ENCODE measurements at regions not wholly inside any gene's neighbourhood (a gene's known extent, or its start where the extent isn't known, plus 50 kb on each side); places are given as distances from the start of the nearest gene placed in this dataset.
A peak's percentile ranks its signal among the peaks of the same experiment; 100 is the strongest.

DNA sequence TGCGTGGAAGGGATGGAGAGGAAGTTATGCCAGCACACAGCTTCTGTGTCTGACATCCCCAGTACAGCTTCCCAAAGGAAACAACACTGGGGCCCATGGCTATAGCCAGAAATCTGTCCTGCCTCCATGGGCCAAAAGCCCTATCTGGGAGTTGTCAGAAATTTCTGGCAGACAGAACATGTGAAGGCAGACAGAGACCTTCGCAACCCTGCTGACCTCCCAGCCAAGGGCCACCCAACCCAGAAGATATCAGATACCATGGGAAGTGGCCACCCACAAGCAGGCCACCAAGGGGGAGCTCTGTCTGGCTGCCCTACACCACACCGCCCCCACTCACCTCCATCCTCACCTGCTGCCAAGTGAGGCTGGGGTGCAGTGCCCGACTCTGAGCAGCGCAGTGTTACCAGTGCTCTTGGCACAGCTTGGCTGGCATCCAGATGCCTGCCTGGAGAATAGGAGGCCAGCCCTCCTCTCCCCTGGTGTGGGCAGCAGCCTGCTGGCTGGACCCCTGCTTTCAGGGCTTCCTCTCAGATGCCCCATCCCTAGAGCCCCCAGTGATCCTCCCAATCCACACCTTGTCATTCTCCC, 61.6 kb upstream of the NEURL1B start:
- Histone ChIP-seq H3K4me3 (no peak overlapping the region), H3K9me3 (no peaks in the 10 kb centered on the region), H3K27me3 (no peaks in the 10 kb centered on the region), H3K36me3 (no peaks in the 10 kb centered on the region), H3K27ac (no peak overlapping the region), H3K4me1 (peaks cover 10 to 14% (median 12%) of the 10 kb centered on the region in 4 donors)
- TF ChIP-seq, protein P1, sequence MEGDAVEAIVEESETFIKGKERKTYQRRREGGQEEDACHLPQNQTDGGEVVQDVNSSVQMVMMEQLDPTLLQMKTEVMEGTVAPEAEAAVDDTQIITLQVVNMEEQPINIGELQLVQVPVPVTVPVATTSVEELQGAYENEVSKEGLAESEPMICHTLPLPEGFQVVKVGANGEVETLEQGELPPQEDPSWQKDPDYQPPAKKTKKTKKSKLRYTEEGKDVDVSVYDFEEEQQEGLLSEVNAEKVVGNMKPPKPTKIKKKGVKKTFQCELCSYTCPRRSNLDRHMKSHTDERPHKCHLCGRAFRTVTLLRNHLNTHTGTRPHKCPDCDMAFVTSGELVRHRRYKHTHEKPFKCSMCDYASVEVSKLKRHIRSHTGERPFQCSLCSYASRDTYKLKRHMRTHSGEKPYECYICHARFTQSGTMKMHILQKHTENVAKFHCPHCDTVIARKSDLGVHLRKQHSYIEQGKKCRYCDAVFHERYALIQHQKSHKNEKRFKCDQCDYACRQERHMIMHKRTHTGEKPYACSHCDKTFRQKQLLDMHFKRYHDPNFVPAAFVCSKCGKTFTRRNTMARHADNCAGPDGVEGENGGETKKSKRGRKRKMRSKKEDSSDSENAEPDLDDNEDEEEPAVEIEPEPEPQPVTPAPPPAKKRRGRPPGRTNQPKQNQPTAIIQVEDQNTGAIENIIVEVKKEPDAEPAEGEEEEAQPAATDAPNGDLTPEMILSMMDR (IDR thresholded peaks at IDR 0.05), result no peak
- TF ChIP-seq POLR2AphosphoS5 (IDR thresholded peaks at IDR 0.05), result no peak
- no peak for TF ChIP-seq EP300 (IDR thresholded peaks at IDR 0.05)
- no peak for TF ChIP-seq POLR2A (IDR thresholded peaks at IDR 0.05)
- DNase-seq (no peak), ATAC-seq (ENCODE audit: low FRiP score in 2 of 2) (no peak)
- 73 to 76% methylated on average over 2 to 5 of the region's 5 CpGs for WGBS, 2 donors

DNA sequence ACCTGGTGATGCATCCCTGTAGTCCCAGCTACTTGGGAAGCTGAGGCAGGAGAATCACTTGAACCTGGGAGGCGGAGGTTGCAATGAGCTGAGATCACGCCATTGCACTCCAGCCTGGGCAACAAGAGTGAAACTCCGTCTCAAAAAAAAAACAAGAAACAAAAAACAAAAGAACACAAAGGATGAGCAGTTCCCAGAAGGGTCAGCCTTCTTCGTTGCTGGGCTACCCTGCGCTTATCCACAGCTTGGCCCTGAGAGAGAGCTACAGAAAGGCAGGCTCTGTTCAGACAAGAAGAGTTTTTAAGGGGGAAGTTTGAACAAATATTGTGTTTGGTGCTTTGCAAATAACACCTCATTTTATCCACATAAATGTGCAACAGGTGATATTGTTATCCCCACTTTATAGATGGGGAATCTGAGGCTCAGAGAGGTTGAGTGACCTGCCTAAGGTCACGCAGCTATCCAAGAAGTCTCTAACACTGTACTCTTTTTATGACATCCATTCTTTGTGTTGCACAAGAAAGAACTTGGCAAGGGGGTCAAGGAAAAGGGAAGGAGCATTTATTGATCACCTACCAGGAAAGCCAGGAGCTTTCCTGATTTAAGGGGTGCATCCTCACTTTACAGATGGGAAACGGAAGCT, 63.7 kb upstream of the NEURL1B start:
- 79 to 81% methylated on average over 7 of the region's 7 CpGs for WGBS, 2 donors
- DNase-seq, result no peak
- Histone ChIP-seq H3K4me1 (peaks cover 0 to 3% (median 0%) of the 10 kb centered on the region in 4 donors), H3K9me3 (no peaks in the 10 kb centered on the region), H3K36me3 (no peaks in the 10 kb centered on the region), H3K27me3 (no peaks in the 10 kb centered on the region), H3K27ac (no peak overlapping the region), H3K4me3 (no peak overlapping the region)
- TF ChIP-seq POLR2AphosphoS5 (IDR thresholded peaks at IDR 0.05), result no peak
- ATAC-seq (ENCODE audit: low FRiP score in 2 of 2), result no peak

DNA sequence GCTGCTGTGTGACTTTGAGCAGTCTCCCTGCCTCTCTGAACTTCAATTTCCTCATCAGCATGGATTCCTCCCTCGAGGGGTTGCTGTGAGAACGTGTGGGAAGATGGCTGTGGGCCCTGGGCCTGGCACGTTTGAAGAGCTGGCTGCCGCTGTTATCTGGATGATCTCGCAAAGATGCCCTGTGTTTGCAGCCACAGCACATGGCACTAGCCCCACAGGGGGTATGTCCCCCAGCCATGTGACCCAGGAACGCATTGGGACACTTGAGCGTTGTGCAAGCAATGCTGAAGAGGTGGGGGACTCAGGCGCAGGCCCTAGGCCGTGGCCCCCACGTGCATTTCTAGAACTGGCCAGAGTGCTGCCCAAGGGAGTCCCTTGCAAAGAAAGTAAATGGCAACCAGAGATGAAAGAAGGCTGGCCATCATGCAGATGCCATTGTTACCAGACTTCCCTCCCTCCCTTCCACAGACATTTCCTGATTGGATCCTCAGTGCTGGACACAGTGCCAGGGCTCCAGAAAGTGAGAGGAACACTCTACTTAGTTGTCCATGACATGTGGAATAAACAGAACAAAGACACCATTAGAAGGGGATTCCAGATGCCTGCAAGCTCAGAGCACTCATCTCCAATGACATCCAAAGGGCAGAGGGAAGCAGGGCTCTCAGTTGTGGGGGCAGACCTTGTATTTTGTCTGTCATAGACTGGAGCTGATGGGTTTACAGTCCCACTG, 65.1 kb upstream of the NEURL1B start:
- WGBS, 2 donors, result 62 to 80% methylated on average over 8 to 10 of the region's 10 CpGs

GRCh38 chr5:172575416-172575815, 65.6 kb upstream of the NEURL1B start:
- TF ChIP-seq POLR2A (IDR thresholded peaks at IDR 0.05) (no peak), EP300 (IDR thresholded peaks at IDR 0.05) (no peak), POLR2AphosphoS5 (IDR thresholded peaks at IDR 0.05) (no peak)
- TF ChIP-seq, protein P1 (IDR thresholded peaks at IDR 0.05), result no peak
- WGBS, 2 donors, result 70 to 91% methylated on average over 5 to 8 of the region's 8 CpGs
- ATAC-seq (ENCODE audit: low FRiP score in 2 of 2), result peak in 1 of 2 donors; percentile 4

More for the DNA sequence above, 65.1 kb upstream of the NEURL1B start:
- H3K9me3 ChIP-seq, result no peaks in the 10 kb centered on the region
- TF ChIP-seq POLR2AphosphoS5 (IDR thresholded peaks at IDR 0.05) (peak in 1 of 2 donors; percentile 44), EP300 (IDR thresholded peaks at IDR 0.05) (no peak), POLR2A (IDR thresholded peaks at IDR 0.05) (no peak)
- TF ChIP-seq, protein P1 (IDR thresholded peaks at IDR 0.05), result no peak
- no peak overlapping the region for H3K4me3 ChIP-seq
- no peak for ATAC-seq (ENCODE audit: low FRiP score in 2 of 2)
- H3K27me3 ChIP-seq, result no peaks in the 10 kb centered on the region
- no peak overlapping the region for H3K27ac ChIP-seq
- H3K4me1 ChIP-seq, result peaks cover 0 to 6% (median 0%) of the 10 kb centered on the region in 4 donors
- DNase-seq, result peak in 1 of 2 donors; percentile 45
- no peaks in the 10 kb centered on the region for H3K36me3 ChIP-seq

GRCh38 chr5:172574871-172575223, 66.2 kb upstream of the NEURL1B start:
- H3K27ac ChIP-seq, result no peak overlapping the region
- DNase-seq (no peak), ATAC-seq (ENCODE audit: low FRiP score in 2 of 2) (no peak)
- H3K9me3 ChIP-seq, result no peaks in the 10 kb centered on the region
- TF ChIP-seq, protein P1 (IDR thresholded peaks at IDR 0.05), result no peak
- TF ChIP-seq EP300 (IDR thresholded peaks at IDR 0.05) (no peak), POLR2A (IDR thresholded peaks at IDR 0.05) (no peak)
- no peaks in the 10 kb centered on the region for H3K27me3 ChIP-seq
- no peaks in the 10 kb centered on the region for H3K36me3 ChIP-seq
- H3K4me3 ChIP-seq, result no peak overlapping the region
- 60 to 64% methylated on average over 3 of the region's 3 CpGs for whole genome bisulfite sequencing, 2 donors
- peaks cover 0 to 6% (median 0%) of the 10 kb centered on the region in 4 donors for H3K4me1 ChIP-seq

More at GRCh38 chr5:172575416-172575815, 65.6 kb upstream of the NEURL1B start:
- Histone ChIP-seq H3K4me3 (no peak overlapping the region), H3K36me3 (no peaks in the 10 kb centered on the region), H3K27me3 (no peaks in the 10 kb centered on the region), H3K9me3 (no peaks in the 10 kb centered on the region), H3K27ac (no peak overlapping the region), H3K4me1 (peaks cover 0 to 6% (median 0%) of the 10 kb centered on the region in 4 donors)
- DNase-seq, result no peak
